BJ (cell line): ENCODE measurements at regions not wholly inside any gene's neighbourhood (a gene's known extent, or its start where the extent isn't known, plus 50 kb on each side); places are given as distances from the start of the nearest gene placed in this dataset.

Experiments used
- CTCF ChIA-PET: fragments of 350-600 bp; formaldehyde crosslinking; extraction: SDS; loops from one replicate; lab custom pipeline; 2021; ENCODE audit warnings: antibody characterized with exemption, inconsistent platforms; lab: Yijun Ruan, JAX
- POLR2A ChIA-PET: fragments of 300-600 bp; sonication (Branson Sonifier 250); formaldehyde crosslinking; extraction: SDS; loops from one replicate; lab custom pipeline; 2021; ENCODE audit warnings: antibody characterized with exemption; lab: Charles Lee
- DNase-seq: peaks from one replicate; pipeline ENCODE4 v3.0.0-alpha.2; 2011; ENCODE audit warnings: low read depth
- H3K27me3 ChIP-seq: 2 replicates; pipeline ENCODE4 v1.6.0; 2011; ENCODE audit warnings: low read length; ENCODE audit not compliant: control insufficient read depth, insufficient read depth
- H3K36me3 ChIP-seq: 2 replicates; pipeline ENCODE4 v1.5.1; 2011; ENCODE audit warnings: low read length; ENCODE audit not compliant: control insufficient read depth, insufficient read depth
- H3K4me3 ChIP-seq: 2 replicates; pipeline ENCODE4 v1.5.1; 2011; ENCODE audit warnings: low read depth, mild to moderate bottlenecking, control low read depth, low read length
- CTCF ChIP-seq: IDR thresholded peaks from 2 replicates; pipeline ENCODE4 v1.5.1; 2011; ENCODE audit warnings: low read depth, mild to moderate bottlenecking, control low read depth, inconsistent platforms, low read length, moderate library complexity; ENCODE audit not compliant: insufficient read depth

GRCh38 chr1:195415584-195415983 is 1192.7 kb downstream of the KCNT2 start:
- no peak for TF ChIP-seq CTCF
- no peaks in the 10 kb centered on the region for H3K27me3 ChIP-seq
- DNase-seq, result no peak
- no peaks in the 10 kb centered on the region for H3K36me3 ChIP-seq
- ChIA-PET CTCF (no interaction called here), POLR2A (no interaction called here)
- H3K4me3 ChIP-seq, result no peak overlapping the region

GRCh38 chr1:195394567-195394966 is 1213.7 kb downstream of the KCNT2 start:
- H3K4me3 ChIP-seq, result no peak overlapping the region
- H3K27me3 ChIP-seq, result no peaks in the 10 kb centered on the region
- TF ChIP-seq CTCF, result no peak
- CTCF ChIA-PET, result interaction anchor here (0.7 kb wide), 1 partner anchor 9 kb away, joined by 3 read pairs; no protein-coding TSS in a partner anchor
- POLR2A ChIA-PET, result no interaction called here
- no peaks in the 10 kb centered on the region for H3K36me3 ChIP-seq
- DNase-seq, result no peak

GRCh38 chr1:195376190-195376589 is 1232.0 kb downstream of the KCNT2 start:
- DNase-seq, result no peak
- POLR2A ChIA-PET, result no interaction called here
- Histone ChIP-seq H3K27me3 (no peaks in the 10 kb centered on the region), H3K36me3 (no peaks in the 10 kb centered on the region), H3K4me3 (no peak overlapping the region)
- CTCF ChIA-PET, result interaction anchor here (1.4 kb wide), 1 partner anchor 13 kb away, joined by 3 read pairs; no protein-coding TSS in a partner anchor
- TF ChIP-seq CTCF, result no peak

GRCh38 chr1:195373856-195374255 is 1234.4 kb downstream of the KCNT2 start:
- POLR2A ChIA-PET, result no interaction called here
- DNase-seq, result no peak
- Histone ChIP-seq H3K36me3 (no peaks in the 10 kb centered on the region), H3K4me3 (no peak overlapping the region), H3K27me3 (no peaks in the 10 kb centered on the region)
- CTCF ChIA-PET, result no interaction called here
- no peak for TF ChIP-seq CTCF

- no peak overlapping the region for H3K4me3 ChIP-seq
- POLR2A ChIA-PET, result no interaction called here
- H3K36me3 ChIP-seq, result no peaks in the 10 kb centered on the region
- DNase-seq, result no peak
- no peaks in the 10 kb centered on the region for H3K27me3 ChIP-seq
- CTCF ChIA-PET, result no interaction called here
- TF ChIP-seq CTCF, result no peak
These were observed 1263.1 kb downstream of the KCNT2 start for GRCh38 chr1:195345149-195345548.
